Osteoblast (primary cell): ENCODE measurements at regions not wholly inside any gene's neighbourhood (a gene's known extent, or its start where the extent isn't known, plus 50 kb on each side); places are given as distances from the start of the nearest gene placed in this dataset.

ENCODE experiments used
- DNase-seq: peaks from one replicate; pipeline ENCODE4 v3.0.0; 2011; ENCODE audit warnings: low spot score, mixed read lengths; ENCODE audit not compliant: insufficient read length; ENCODE audit errors: missing footprints
- H2AFZ ChIP-seq: 2 replicates; pipeline ENCODE4 v1.6.0; 2011; ENCODE audit warnings: mild to moderate bottlenecking, low read length
- H3K27ac ChIP-seq: 2 replicates; pipeline ENCODE4 v1.5.1; 2011; ENCODE audit warnings: mild to moderate bottlenecking, low read depth, low read length, moderate library complexity
- H3K27me3 ChIP-seq: 2 replicates; pipeline ENCODE4 v1.6.0; 2012; ENCODE audit warnings: mild to moderate bottlenecking, control low read depth, inconsistent platforms, low read length, moderate library complexity; ENCODE audit not compliant: insufficient read depth
- H3K36me3 ChIP-seq: 2 replicates; pipeline ENCODE4 v1.5.1; 2011; ENCODE audit warnings: mild to moderate bottlenecking, low read length, control low read depth, moderate library complexity; ENCODE audit not compliant: insufficient read depth
- H3K4me1 ChIP-seq: 2 replicates; pipeline ENCODE4 v1.5.1; 2011; ENCODE audit warnings: mild to moderate bottlenecking, low read length, control low read depth, moderate library complexity; ENCODE audit not compliant: insufficient read depth
- H3K4me2 ChIP-seq: 2 replicates; pipeline ENCODE4 v1.6.0; 2011; ENCODE audit warnings: mild to moderate bottlenecking, low read length; ENCODE audit not compliant: insufficient read depth
- H3K4me3 ChIP-seq: fragments of 200-600 bp; sonication (generic); 3 replicates; pipeline ENCODE4 v1.5.1; 2012; ENCODE audit warnings: mild to moderate bottlenecking, low read length, inconsistent platforms; ENCODE audit not compliant: insufficient read depth
- H3K79me2 ChIP-seq: 2 replicates; pipeline ENCODE4 v1.6.0; 2012; ENCODE audit warnings: mild to moderate bottlenecking, low read length, control low read depth, inconsistent platforms; ENCODE audit not compliant: insufficient read depth
- H3K9me3 ChIP-seq: 2 replicates; pipeline ENCODE4 v1.5.1; 2011; ENCODE audit warnings: low read depth, low read length, control low read depth
- H4K20me1 ChIP-seq: 2 replicates; pipeline ENCODE4 v1.6.0; 2012; ENCODE audit warnings: mild to moderate bottlenecking, low read length, control low read depth; ENCODE audit not compliant: insufficient read depth
- TF ChIP-seq, protein P1 (sequence below): IDR thresholded peaks from 2 replicates; pipeline ENCODE4 v1.5.1; 2011; ENCODE audit warnings: mild to moderate bottlenecking, low read depth, low read length, moderate library complexity; ENCODE audit errors: extremely low read depth

DNA sequence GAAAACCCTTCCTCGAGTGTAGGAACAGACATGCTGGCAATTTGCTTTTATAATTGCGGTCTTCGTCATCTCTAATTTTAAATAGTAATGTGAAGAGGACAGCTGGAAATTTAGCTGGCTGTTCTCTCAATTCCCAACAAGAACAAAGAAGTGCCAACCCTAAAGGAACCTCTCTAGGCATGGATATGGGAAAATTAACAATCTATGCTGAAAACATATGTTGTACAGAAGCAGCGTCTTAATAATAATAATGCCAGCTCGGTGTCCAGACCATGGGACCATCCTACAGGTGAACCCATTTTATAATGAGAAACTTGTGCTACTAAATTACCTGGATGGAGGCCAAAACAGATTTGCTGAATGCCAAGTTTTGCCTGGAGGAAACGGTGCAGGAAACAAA, 641.4 kb upstream of the MGMT start:
- Histone ChIP-seq H3K79me2 (no peaks in the 10 kb centered on the region), H3K9me3 (no peaks in the 10 kb centered on the region), H2AFZ (no peak overlapping the region)

DNA sequence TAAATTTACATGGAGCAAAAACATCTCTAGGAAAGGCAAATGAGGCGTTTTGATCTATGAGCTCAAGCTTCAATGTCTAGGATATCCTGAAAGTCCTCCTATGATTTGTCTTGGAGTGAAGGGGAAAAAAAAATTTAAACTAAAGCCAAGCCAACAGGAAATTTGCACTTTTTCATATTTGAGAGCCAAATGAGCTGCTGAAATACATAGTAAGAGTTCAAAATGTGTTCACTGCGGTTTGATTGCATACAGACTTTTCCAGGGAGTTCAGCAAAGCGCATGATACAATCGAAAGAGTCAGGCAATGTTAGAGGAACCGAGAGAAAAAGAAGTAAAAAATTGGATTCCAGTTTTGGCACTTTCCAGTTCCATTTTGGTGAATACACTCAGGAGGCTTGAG, 633.4 kb upstream of the MGMT start:
- Histone ChIP-seq H4K20me1 (no peaks in the 10 kb centered on the region), H3K36me3 (no peaks in the 10 kb centered on the region), H3K4me2 (no peak overlapping the region), H2AFZ (no peak overlapping the region), H3K79me2 (no peaks in the 10 kb centered on the region), H3K27ac (no peak overlapping the region), H3K4me1 (no peaks in the 10 kb centered on the region), H3K9me3 (peaks cover 2% of the 10 kb centered on the region), H3K27me3 (no peaks in the 10 kb centered on the region), H3K4me3 (no peak overlapping the region)
- no peak for DNase-seq
- TF ChIP-seq, protein P1, sequence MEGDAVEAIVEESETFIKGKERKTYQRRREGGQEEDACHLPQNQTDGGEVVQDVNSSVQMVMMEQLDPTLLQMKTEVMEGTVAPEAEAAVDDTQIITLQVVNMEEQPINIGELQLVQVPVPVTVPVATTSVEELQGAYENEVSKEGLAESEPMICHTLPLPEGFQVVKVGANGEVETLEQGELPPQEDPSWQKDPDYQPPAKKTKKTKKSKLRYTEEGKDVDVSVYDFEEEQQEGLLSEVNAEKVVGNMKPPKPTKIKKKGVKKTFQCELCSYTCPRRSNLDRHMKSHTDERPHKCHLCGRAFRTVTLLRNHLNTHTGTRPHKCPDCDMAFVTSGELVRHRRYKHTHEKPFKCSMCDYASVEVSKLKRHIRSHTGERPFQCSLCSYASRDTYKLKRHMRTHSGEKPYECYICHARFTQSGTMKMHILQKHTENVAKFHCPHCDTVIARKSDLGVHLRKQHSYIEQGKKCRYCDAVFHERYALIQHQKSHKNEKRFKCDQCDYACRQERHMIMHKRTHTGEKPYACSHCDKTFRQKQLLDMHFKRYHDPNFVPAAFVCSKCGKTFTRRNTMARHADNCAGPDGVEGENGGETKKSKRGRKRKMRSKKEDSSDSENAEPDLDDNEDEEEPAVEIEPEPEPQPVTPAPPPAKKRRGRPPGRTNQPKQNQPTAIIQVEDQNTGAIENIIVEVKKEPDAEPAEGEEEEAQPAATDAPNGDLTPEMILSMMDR = no peak

More for the DNA sequence above, 641.4 kb upstream of the MGMT start:
- no peaks in the 10 kb centered on the region for H3K27me3 ChIP-seq
- DNase-seq = no peak
- no peak overlapping the region for H3K4me3 ChIP-seq
- H3K4me1 ChIP-seq = no peaks in the 10 kb centered on the region
- H3K27ac ChIP-seq = no peak overlapping the region
- H4K20me1 ChIP-seq = no peaks in the 10 kb centered on the region
- no peak overlapping the region for H3K4me2 ChIP-seq
- H3K36me3 ChIP-seq = no peaks in the 10 kb centered on the region
- TF ChIP-seq, protein P1 = no peak

DNA sequence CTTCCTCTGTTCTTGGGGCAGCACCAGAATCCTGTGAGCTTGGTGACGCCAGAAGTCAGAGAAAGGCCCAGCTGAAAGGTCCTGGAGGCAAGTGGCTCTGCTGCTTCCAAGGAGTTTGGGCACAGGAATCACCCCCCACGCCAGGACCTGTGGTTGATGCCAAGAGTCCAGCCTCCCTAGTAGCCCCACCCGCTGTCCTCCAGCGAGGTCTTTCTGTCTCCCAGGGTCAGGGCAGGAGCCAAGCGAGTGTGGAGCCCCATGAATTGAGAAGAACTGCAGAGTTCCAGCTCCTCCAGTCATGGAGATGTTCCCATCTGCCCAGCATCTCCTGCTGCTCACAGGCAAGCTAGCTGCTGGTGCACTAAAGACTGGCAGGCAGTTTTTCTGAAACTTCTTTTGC, 631.7 kb upstream of the MGMT start:
- peaks cover 2% of the 10 kb centered on the region for H3K9me3 ChIP-seq
- no peaks in the 10 kb centered on the region for H3K4me1 ChIP-seq
- H3K4me3 ChIP-seq = no peak overlapping the region
- TF ChIP-seq, protein P1 = no peak
- no peaks in the 10 kb centered on the region for H4K20me1 ChIP-seq
- H3K4me2 ChIP-seq = no peak overlapping the region
- no peak for DNase-seq
- H3K36me3 ChIP-seq = no peaks in the 10 kb centered on the region
- H3K27me3 ChIP-seq = no peaks in the 10 kb centered on the region
- no peak overlapping the region for H3K27ac ChIP-seq
- H2AFZ ChIP-seq = no peak overlapping the region
- H3K79me2 ChIP-seq = no peaks in the 10 kb centered on the region

DNA sequence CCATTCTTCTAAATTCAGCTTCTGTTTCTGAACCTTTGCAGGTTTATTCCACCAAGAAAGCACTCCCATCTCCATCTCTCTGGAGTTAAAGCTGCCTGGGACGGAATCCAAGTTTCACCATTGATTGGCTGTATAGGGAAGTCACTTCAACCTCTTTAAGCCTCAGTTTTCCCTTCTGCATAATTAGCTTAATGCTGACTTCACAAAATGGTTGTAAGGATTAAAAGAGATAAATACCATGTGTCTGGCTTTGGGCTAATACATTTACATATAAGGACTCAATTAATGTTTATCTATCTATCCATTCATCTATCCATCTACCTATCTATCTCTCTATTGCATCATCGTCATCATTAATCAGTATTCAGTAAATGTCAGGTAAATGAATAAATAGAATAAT, 629.6 kb upstream of the MGMT start:
- Histone ChIP-seq H3K4me2 (no peak overlapping the region), H2AFZ (no peak overlapping the region), H3K36me3 (no peaks in the 10 kb centered on the region), H3K27ac (no peak overlapping the region), H3K27me3 (no peaks in the 10 kb centered on the region), H3K79me2 (no peaks in the 10 kb centered on the region), H4K20me1 (no peaks in the 10 kb centered on the region), H3K4me3 (no peak overlapping the region), H3K4me1 (no peaks in the 10 kb centered on the region), H3K9me3 (peaks cover 4% of the 10 kb centered on the region)
- TF ChIP-seq, protein P1 = no peak
- DNase-seq = no peak
